ENCODE measurements at regions not wholly inside any gene's neighbourhood (a gene's known extent, or its start where the extent isn't known, plus 50 kb on each side); places are given as distances from the start of the nearest gene placed in this dataset.

- TF ChIP-seq CTCF (IDR thresholded peaks at IDR 0.05; ENCODE audit: low read depth, low read length), result no peak
- no peak for DNase-seq (ENCODE audit: extremely low read depth, low read depth)
These were observed 366.9 kb downstream of the RSL24D1 start for GRCh38 chr15:54829821-54830220.

GRCh38 chr15:54820811-54821210, 375.9 kb downstream of the RSL24D1 start:
- TF ChIP-seq CTCF (IDR thresholded peaks at IDR 0.05; ENCODE audit: low read depth, low read length), result no peak
- DNase-seq (ENCODE audit: extremely low read depth, low read depth), result no peak

GRCh38 chr15:54820098-54820497, 376.6 kb downstream of the RSL24D1 start:
- TF ChIP-seq CTCF (IDR thresholded peaks at IDR 0.05; ENCODE audit: low read depth, low read length), result no peak
- no peak for DNase-seq (ENCODE audit: extremely low read depth, low read depth)

GRCh38 chr15:54816401-54816800, 380.3 kb downstream of the RSL24D1 start:
- DNase-seq (ENCODE audit: extremely low read depth, low read depth), result no peak
- no peak for TF ChIP-seq CTCF (IDR thresholded peaks at IDR 0.05; ENCODE audit: low read depth, low read length)

GRCh38 chr15:54815556-54815955, 381.2 kb downstream of the RSL24D1 start:
- no peak for DNase-seq (ENCODE audit: extremely low read depth, low read depth)
- no peak for TF ChIP-seq CTCF (IDR thresholded peaks at IDR 0.05; ENCODE audit: low read depth, low read length)

- no peak for TF ChIP-seq CTCF (IDR thresholded peaks at IDR 0.05; ENCODE audit: low read depth, low read length)
- no peak for DNase-seq (ENCODE audit: extremely low read depth, low read depth)
These were observed 384.4 kb downstream of the RSL24D1 start for GRCh38 chr15:54812383-54812782.

- DNase-seq (ENCODE audit: extremely low read depth, low read depth), result no peak
- no peak for TF ChIP-seq CTCF (IDR thresholded peaks at IDR 0.05; ENCODE audit: low read depth, low read length)
These were observed 386.2 kb downstream of the RSL24D1 start for GRCh38 chr15:54810496-54810895.
